Eye (tissue), 1 donor: ENCODE measurements at regions not wholly inside any gene's neighbourhood (a gene's known extent, or its start where the extent isn't known, plus 50 kb on each side); places are given as distances from the start of the nearest gene placed in this dataset.
A peak's percentile ranks its signal among the peaks of the same experiment; 100 is the strongest.

Source experiments
- DNase-seq: peaks from one replicate; pipeline ENCODE4 v3.0.0-alpha.2; 2015

DNA sequence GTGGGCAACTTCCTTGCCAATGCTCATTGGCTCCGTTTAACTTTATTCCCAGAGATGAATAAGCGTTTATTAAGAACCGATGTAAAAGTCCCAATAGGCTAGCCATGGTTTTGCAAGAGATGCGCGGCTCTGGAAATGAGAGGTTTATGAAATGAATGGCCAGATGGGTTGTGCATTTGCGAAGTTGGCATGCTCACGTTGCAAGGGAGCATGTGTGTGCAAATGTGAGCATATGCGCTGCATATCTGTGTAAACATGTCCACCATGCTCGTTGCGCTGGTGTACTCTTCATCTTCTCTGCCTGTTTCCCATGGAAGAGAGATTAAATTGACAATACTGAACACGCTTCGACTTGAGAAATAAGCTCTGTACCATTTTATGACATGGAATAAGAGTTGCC is 848.6 kb upstream of the RBFOX1 start:
- peak; percentile 31 for DNase-seq

- peak; percentile 70 for DNase-seq
Measured at GRCh38 chr16:6483469-6484033, 849.1 kb upstream of the RBFOX1 start.

GRCh38 chr16:6482696-6483468 is 849.8 kb upstream of the RBFOX1 start:
- DNase-seq = peak; percentile 62

DNA sequence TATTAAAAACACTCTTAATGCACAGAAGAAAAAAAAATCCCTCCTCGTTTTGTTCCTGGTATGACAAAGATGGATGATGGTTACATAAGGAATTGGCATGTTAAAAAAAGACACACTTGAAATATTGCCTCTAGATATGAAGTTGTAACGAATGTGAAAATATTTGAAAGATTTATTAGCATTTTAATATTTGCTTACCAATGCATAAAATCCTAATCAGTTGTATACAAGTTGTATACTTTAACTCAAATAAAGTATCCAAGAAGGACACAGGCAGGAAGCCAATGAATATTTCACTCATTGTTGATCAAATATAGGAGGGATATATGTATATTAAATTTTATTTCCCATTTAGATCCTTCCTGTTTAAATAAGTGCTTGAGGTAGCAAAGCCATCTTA is 850.8 kb upstream of the RBFOX1 start:
- DNase-seq = no peak

- DNase-seq = no peak
Measured at GRCh38 chr16:6453742-6454141, 878.9 kb upstream of the RBFOX1 start.

DNA sequence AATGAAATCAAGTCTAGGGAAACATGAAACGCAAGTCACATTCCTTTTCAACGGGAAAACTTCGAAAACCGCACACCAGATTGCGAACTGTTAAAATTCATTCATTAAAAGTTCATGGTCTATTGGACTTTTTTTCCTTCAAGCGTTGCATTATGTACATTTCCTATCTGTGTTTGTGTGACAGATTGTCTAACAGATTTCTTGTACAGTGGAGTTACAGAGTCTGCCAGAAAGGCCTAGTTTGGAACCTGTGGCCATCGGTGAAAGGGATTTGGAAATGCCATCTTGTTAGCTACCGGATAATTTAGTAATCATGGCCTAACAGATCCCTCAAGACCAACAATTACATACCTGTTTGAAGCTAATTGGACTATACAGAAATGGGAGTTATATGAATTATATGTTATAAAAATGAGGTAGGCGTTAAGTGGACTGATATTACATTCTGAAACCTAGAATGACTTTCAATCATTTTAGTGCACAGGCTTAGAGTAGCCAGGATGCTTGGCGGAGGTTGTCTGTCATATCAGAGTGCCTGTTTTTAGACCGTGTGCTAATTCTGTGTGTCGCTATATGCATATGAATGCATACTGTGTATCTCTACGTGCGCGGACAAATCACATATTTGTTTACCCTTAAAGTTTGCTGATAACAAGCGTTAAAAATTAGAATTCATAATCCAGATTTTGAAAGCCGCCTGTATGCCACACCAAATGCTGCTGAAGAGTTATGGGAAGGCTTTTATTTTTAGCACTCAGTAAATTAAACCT is 885.4 kb upstream of the RBFOX1 start:
- no peak for DNase-seq

- DNase-seq = no peak
Measured at GRCh38 chr16:6446370-6446769, 886.3 kb upstream of the RBFOX1 start.

- no peak for DNase-seq
Measured at GRCh38 chr16:6439129-6439528, 893.5 kb upstream of the RBFOX1 start.

GRCh38 chr16:6428861-6429260 is 903.8 kb upstream of the RBFOX1 start:
- no peak for DNase-seq

DNA sequence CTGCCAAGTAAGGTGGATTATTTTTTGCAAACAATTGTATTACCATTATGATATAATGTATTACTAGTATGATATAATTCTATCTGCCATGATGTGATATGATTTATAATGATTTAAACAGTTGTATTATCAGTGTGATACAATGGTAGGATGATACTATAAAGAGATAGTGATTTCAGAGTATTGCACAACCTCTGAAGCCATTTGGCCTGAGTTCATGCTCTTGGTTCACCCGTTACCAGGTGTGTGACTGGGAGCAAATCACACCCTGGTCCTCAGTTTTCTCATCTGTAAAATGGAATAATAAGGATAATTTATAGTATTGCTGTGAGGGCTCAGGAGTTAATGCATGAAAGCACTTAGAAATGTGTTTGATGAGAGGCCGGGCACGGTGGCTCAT is 905.0 kb upstream of the RBFOX1 start:
- no peak for DNase-seq

- DNase-seq = no peak
Measured at GRCh38 chr16:6407596-6407995, 925.0 kb upstream of the RBFOX1 start.

DNA sequence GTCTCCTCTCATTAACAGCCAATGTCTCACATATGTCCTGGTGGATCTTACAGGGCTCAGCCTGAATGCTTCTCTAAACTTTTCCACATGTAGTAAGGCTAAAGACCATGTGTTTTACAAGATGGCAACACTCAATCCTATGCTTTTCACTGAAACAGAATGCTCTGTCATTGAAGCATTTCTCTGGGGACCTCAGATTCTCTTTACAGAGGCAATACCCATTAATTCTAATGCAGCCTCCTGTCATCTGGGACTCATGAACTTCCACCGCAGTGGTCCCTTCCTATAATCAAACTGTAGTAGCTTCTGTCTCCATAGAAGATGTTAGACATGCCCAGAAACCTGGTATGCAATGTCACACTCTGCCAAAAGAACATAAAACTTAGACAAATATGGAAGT is 926.6 kb upstream of the RBFOX1 start:
- DNase-seq = peak; percentile 55

GRCh38 chr16:6382924-6383459 is 949.7 kb upstream of the RBFOX1 start:
- no peak for DNase-seq

- DNase-seq = no peak
Measured at GRCh38 chr16:6381896-6382295, 950.7 kb upstream of the RBFOX1 start.

DNA sequence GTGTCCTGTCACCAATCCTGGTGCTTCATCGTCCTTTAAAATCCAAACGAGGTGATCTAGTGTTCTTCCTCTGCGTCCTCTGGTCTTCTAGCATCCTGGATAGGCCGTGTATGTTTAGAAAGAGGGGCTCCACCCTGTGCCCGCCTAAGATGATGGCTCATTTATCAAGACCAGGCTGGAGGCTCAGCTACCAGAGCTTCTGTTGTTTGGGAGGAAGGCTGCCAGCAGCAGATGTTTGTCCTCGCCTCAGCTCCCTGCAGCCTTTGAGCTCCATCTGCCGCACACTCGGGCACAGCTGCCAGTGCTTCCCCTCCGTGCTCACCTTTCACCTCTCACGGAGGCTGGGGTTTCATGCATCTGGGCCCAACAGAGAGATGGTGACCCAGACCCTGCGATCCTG is 954.7 kb upstream of the RBFOX1 start:
- no peak for DNase-seq

DNA sequence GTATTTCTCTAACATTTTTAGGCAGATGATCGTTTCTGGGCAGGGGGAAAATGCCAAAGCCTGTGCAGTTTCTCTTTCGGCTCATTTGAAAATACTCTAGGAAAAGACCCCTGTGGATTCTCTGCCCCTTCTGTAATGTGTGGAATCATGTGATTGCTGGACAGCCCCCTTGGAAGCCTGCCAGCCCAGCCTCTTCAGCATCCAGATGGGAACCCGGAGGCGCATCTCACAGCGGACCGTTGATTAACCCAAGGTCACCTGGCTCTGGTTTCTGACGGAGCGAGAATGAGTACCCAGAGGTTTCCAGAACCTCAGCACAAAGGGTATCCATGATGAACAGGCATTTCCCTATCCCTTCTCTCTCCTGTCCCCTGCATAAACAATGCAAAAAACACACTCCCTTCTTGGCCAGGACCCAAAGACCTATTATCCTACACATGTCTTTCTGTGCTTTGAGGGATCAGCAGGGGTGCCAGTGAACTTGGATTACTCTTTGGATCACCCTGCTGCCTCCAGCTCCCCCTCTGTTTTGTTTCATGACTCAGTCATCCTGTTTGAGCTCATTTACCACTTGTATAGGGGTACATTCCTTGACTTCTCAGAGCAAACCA is 957.1 kb upstream of the RBFOX1 start:
- DNase-seq = peak; percentile 82

- peak; percentile 35 for DNase-seq
Measured at GRCh38 chr16:6374821-6375220, 957.8 kb upstream of the RBFOX1 start.

- DNase-seq = no peak
Measured at GRCh38 chr16:6364846-6365245, 967.8 kb upstream of the RBFOX1 start.

DNA sequence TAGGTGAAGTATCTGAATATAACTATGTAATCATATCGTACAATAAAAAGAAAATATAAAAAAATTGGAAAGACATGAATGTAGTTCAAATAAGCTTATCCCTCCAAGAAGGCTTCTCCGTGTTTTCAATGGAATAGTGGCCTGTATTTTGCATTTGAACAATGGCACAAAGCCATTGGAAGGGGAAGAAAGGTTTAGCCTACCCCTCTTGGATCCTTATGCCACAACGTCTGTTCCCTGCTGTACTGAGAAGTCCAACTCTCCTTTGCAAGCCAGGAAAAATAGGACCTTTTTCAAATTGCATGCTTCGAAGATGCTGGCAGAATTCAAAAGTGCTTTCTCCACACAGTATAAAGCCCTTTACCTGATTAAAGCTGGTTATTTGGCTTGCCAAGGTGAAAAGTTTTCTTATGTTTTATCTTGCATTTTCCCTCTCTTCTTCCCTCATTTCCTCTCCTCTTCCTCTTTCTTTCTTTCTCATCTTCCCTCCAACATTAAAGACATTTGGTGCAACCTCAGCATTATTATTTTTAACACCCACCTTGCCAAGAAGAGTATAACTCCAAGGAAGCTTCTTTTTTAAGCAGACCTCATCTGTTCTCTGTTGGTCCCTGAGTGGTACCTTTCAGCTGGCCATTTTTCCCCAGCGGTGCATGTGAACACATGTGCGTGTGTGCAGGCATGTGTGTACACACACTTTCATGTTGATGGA is 968.6 kb upstream of the RBFOX1 start:
- DNase-seq = no peak

DNA sequence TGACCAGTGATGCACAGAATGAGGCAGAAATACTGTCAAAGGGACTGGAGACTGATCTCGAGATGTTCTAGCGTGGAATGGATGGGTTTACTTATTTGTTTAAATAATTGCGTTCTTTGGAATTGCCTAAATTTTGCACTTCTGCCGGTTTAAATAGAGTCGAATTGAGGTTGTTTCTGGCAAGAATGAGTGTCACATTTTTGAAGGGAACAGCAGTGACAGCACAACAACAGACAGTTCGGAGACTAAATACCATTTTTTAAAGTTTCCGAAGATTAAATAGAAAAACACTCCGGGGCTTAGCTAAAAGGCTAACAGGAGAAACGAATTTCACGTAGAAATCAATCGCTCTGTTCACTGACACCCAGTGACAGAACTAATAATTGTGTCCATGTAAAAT is 969.2 kb upstream of the RBFOX1 start:
- DNase-seq = no peak

GRCh38 chr16:6362321-6362720 is 970.3 kb upstream of the RBFOX1 start:
- DNase-seq = no peak

- DNase-seq = no peak
Measured at GRCh38 chr16:6360641-6361040, 972.0 kb upstream of the RBFOX1 start.

DNA sequence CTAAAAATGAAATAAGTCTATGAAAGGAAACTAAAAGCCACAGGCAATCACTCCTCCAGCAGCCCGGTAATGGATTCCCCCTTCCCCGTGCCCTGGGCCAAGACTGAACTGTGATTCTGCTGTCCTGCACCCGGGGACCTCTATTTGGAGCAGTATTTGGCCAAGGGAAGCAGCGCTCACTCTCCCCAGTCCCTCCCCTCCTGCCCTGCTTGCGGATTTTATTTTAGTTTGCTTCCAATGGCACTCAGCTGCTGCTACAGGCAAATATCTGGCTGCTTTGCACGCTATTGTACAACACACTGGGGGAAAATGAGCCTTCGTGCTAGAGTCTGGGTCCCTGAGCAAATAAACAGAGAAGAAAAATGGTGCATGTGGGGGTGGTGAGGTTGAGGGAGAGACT is 975.7 kb upstream of the RBFOX1 start:
- DNase-seq = no peak
